Right ventricle myocardium inferior (tissue), 1 donor: ENCODE measurements at regions not wholly inside any gene's neighbourhood (a gene's known extent, or its start where the extent isn't known, plus 50 kb on each side); places are given as distances from the start of the nearest gene placed in this dataset.
A peak's percentile ranks its signal among the peaks of the same experiment; 100 is the strongest.

ENCODE experiments used
- ATAC-seq: fragments of 200-7000 bp; cut with Tn5 transposase; one replicate; pipeline ENCODE4 v1.9.1; 2020; ENCODE audit warnings: mild to moderate bottlenecking, moderate library complexity
- DNase-seq: peaks from one replicate; pipeline ENCODE4 v3.0.0; 2021; ENCODE audit errors: missing footprints
- intact Hi-C: fragments of 100-400 bp; cut with DNase I; formaldehyde crosslinking; loops from one replicate; pipeline ENCODE4 v1.11.0; 2022
- donor health status: DM: no; HTN: yes; CAD: no; lungs with severe emphysema.

DNA sequence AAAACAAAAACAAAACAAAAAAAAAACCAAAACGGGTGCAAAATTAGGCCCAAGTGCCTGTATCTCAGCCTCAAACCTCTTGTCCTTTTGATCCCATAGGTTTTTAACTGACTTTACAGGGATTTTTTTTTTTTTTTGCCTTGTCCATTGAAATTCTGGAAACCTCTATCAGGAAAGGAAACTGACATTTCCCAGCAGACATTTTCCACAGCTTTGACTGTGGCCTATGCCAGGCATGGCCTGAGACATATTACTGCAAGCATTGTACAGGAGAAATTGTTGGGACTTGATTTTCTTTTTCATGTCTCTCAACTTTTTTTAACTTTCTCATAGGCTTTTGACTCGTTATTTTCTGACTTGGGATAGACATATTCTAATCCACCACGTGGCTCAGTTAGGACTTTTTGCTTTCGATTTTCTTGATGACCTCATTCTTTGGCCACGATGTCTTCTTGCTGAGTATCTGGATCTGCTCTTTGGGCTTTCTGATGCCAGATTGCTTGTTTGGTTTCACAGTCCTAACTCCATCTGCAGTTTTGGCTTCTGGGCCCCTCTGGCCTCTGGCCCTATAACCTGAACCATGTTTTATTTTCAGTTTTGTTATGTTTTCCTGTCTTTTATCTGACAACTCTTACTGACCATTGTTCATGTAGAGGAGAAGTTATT, 336.1 kb upstream of the C11orf87 start:
- ATAC-seq (peak; percentile 94), DNase-seq (no peak)
- intact Hi-C loops = no loop called here

DNA sequence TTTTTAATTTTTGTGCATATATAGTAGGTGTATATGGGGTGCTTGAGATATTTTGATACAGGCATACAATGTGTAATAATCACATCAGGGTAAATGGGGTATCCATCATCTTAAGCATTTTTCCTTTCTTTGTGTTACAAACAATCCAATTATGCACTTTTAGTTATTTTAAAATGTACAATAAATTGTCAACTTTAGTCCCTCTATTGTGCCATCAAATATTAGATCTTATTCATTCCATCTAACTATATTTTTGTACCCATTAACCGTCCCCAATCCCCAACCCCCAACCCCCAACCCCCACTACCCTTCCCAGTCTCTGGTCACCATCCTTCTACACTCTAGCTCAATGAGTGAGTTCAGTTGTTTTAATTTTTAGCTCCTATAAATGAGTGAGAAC, 335.1 kb upstream of the C11orf87 start:
- intact Hi-C loops = no loop called here
- DNase-seq (no peak), ATAC-seq (no peak)

DNA sequence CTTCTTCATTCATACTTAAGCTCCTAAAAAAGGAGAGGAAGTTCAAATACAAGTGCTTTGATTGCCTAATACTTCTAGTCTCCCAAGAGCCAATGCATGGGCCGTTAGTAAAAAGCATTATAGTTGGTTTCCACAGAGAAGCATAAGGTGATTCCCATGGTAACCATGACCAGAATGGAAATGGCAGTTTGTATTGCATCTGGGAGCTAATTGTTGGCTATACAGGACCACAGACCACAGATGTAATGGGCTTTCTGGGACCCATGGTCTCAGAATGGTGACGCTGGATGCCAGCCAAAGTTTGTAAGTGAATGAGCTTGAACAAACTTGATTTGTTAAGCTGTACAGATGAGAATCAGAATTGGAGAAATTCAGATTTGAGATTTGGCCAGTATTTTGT, 333.9 kb upstream of the C11orf87 start:
- no peak for DNase-seq
- intact Hi-C loops = no loop called here
- ATAC-seq = no peak

DNA sequence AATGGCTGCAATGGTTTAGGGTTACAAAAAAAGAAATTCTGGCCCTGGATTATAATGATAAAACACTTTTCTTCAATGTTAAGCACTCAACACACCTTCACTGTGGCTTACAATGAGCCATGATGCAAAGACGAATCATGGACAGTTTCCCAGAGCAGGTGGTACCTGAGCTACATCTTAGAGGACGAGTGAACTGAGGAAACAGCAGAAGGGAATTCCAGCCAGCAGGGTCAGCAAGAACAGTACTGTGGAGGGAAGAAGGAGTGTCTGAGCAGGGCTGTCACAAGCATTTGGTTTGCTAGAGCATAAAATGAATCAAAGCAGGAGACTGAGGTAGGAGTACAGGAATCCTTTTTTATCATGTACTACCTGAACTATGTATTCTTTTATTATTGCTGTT, 332.8 kb upstream of the C11orf87 start:
- intact Hi-C loops = no loop called here

DNA sequence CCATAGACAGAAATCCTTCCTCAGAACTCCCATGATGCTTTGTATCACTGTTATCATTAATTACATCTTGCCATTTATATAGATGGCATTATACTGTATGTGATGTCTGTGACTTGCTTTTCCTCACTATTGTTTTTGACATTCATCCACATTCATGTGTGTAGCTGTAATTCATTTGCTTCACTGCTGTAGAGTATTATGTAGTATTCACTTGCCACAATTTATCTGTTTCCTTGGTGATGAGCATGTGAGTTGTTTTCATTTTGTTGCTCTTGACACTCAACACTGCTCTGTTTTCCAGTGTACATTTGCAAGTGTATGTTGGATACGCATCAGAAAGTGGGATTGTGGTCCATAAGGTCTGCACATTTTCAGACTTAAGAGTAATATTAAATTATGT, 328.6 kb upstream of the C11orf87 start:
- no peak for ATAC-seq
- intact Hi-C loops = no loop called here

More for the DNA sequence above, 332.8 kb upstream of the C11orf87 start:
- ATAC-seq = no peak
- DNase-seq = no peak

DNA sequence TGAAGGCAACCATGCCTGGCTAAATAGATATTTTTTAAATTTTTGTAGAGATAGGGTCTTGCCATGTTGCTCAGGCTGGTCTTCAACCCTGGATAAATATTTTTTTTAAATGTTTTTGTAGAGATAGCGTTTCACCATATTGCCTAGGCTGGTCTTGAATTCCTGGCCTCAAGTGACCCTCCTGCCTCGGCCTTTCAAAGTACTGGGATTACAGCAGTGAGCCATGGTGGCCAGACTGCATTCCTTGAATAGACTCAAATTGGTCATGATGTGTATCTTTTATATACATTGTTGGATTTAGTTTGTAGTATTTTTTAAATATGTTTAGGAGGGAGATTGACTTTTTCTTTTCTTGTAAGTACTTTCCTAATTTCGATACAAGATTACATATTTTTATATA, 325.7 kb upstream of the C11orf87 start:
- DNase-seq (no peak), ATAC-seq (no peak)
- intact Hi-C loops = no loop called here

More for the DNA sequence above, 328.6 kb upstream of the C11orf87 start:
- no peak for DNase-seq

DNA sequence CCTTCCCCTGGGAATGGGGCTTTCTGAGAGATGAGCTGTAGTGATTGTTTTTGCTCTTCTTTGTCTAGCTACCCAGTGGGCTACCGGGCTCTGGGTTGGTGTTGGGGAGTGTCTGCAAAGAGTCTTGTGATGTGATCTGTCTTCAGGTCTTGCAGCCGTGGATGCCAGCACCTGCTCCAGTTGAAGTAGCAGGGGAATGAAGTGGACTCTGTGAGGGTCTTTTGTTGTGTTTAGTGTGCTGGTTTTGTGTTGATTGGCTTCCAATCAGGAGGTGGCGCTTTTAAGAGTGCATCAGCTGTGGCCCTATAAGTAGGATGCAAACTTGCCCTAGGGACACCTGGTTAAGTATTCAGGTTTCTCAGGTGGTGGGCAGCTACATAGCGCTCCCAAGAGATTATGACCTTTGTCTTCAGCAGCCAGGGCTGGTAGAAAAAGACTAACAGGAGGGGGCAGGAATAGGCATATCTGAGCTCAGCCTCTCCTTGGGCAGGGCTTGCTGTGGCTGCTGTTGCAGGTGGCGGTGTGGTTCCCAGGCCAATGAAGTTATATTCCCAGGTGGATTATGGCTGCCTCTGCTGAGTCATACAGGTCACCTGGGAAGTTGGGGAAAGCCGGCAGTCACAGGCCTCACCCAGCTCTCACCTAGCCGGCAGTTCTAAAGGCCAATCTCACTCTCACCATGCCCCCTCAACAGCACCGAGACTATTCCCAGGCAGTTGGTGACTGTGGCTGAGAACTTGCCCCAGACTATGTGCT, 315.7 kb upstream of the C11orf87 start:
- intact Hi-C loops = no loop called here
- ATAC-seq = no peak
- no peak for DNase-seq

DNA sequence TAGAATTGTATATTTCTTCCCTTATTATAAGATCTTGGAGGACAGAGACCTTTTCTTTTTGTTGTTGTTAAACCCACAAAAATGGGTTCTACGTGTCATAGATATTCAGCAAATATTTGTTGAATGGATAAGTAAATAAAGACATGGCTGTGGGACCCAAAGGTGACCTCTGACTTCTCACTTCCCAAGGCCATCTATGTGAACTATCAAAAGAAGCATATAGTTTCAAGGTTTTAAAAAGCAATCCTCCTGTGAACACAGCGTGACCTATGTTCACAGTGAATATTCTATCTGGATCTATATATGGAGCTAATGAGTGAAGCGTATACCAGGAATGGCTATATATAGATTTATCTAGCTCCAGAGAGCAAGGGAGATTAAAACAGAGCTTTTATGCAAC, 312.8 kb upstream of the C11orf87 start:
- DNase-seq = no peak
- intact Hi-C loops = no loop called here
- ATAC-seq = no peak

DNA sequence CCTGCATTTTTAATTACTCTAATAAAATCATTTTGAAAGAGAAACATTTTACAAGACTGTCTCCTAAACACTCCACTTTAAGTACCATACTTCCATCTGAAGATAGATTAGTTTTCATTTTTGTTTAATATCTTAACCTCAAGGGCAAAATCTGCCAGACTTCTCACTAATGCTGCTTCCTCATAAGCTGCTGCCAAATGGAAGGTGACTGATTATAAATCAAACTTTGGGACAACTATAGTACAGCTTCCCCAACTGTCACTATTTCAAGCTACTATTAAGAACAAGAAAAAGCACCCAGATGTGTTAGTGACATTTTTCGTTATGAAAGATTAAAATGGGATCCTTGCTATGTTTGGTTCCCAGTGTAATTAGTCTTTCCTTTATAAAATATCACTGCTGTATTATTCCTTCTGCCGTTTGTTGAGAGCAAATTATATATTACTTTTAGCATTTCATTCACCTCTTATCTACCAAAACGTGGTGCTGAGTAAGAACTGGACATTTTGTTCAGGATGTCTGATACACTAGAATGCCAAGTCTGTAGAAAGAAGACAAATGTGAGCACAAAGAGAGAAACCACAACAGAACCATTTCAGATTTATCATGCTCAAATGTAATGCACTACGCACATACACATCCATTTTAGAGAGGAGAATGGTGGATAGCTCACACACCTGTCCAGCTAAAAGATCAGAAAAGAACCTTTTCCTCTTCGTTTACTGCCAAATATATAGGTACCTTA, 312.2 kb upstream of the C11orf87 start:
- intact Hi-C loops = no loop called here
- ATAC-seq (no peak), DNase-seq (no peak)

DNA sequence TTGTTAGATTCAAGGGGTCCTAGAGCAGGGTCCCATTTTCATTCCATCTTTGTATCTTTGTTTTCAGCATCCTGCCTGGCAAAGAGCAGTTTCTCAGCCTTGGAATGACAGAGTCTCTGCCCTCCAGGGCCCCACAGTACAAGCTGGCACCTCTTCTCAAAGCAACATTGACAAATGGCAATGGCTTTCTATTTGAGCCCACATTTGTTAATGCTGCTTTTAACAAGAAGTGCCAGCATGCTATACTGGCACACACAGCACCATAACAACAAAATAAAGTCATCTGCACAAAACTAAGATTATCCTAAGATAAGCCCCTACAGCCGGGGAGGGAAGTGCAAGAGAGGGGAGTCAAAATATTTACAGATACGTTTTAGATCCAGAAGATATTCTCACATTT, 309.7 kb upstream of the C11orf87 start:
- no peak for DNase-seq
- intact Hi-C loops = no loop called here
- ATAC-seq = no peak

DNA sequence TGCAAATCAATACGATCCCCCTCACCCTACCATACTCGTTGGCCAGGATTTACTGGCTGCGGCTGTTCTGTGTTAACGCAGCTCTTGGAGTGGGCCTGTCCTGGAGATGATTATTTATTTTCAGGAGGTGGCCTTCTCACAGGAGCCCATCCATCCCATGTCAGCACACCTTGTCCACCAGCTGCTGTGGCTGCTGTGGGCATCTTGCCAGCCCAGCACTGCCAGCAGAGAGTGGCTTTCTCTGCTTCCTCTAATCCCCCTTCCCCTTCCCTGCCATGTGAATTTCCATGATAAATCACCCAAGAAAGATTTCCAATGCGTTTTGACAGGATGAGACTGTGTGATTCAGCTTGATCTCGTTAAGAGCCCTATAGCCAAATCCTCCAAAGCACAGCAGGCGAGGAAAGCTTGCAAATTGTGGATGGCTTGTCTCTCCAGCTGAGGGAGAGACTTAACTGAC, 309.1 kb upstream of the C11orf87 start:
- ATAC-seq = no peak
- intact Hi-C loops = no loop called here
- no peak for DNase-seq

DNA sequence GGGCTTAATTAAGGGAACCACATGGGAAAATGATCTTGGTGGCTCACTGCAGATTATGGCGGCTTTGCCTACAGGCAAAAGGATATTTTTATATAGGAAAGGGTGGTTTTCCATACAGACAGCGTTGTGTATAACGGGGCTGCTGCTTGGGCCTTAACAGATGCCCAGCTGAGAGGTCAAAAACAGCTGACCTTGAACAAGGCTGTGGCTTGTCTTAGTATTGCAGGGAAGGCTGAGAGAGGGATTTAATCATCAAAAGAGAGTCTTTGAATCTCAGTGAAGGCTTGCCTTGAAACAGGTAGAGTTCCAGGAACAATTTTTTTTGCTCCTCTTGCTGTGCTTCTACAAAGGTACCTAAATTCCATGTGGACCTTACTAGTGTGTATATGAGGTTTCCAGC, 301.6 kb upstream of the C11orf87 start:
- DNase-seq (no peak), ATAC-seq (no peak)
- intact Hi-C loops = loop anchor here (5.0 kb wide), 2 partner anchors 48 to 148 kb away; no protein-coding TSS in a partner anchor

DNA sequence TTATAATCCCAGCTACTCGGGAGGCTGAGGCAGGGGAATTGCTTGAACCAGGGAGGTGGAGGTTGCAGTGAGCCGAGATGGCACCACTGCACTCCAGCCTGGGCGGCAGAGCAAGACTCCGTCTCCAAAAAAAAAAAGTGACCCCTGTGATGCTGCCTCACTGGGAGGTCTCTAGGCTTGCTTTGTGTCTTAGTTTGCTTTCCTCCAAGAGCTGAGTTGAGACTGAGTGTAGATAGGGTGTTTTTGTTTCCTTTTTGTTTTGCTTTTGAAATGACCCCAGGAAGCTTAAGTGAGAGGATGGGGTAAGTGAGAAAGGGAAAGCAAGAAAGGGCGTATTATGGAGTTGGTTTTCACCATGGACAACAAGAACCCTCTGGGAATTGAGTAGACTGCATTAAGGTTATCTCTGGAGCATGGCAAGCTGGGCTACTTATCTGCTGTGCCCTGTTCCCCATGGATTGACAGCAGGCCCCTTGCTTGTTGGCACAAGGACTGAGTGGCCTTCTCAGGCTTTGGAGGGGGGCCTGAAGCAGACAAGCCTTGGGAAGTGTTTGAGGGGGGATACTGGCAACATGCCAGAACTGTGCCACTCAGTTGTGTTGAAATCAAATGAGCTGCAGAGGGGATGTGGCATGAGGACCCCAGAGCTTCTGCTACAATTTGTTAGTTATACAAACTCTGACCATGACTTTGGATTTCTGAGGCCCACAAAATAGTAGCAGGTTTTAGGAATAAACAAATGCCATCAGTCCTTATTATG, 300.6 kb upstream of the C11orf87 start:
- DNase-seq (peak; percentile 21), ATAC-seq (no peak)
- intact Hi-C loops = loop anchor here (5.0 kb wide), 2 partner anchors 49 to 149 kb away; no protein-coding TSS in a partner anchor

DNA sequence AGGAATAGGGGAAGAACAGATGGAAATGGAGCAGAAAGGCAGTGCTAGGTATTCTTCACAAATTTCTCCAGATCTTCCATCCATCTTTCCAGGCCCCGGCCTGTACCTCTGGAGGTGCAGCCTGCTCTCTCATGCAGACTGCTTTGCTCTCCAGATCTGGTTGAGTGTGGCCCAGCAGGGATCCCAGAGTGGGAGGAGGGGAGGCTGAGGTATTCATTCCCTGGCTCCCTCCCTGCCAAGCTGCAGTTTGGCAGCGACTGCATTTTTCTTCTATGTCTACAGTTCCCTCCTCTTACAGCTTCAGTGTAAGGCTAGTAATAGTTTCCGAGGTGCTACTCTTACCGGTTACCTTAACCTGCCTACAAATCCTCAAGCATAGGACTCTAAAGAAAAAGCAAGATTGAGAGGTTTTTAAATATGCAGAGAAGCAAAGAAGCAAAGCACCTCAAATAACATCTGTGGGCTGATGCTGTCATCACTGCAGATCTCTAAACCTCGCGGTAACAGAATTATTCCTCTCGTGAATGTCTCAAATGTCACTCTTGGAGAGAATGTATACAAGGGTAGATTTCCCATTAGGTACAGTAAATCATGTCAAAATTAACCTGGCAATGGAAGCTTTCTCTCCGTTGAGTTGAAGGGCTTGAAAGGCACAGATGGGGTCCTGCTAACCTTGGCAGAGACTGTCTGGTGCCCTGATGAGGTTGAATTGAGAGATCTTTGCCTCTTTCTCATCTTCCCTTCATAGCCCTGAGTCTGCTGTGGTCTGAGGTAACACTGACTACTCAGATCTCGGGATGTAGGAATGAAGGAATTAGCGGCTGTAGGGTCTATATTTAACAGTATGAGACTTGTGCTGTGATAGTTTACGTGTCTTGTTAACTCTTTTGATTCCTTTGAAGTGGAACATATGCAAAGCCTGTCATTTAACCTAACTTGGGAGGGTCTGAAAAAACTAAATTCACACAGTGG, 297.9 kb upstream of the C11orf87 start:
- intact Hi-C loops = loop anchor here (5.0 kb wide), 2 partner anchors 52 to 152 kb away; no protein-coding TSS in a partner anchor
- ATAC-seq (peak; percentile 94), DNase-seq (peak; percentile 70)

DNA sequence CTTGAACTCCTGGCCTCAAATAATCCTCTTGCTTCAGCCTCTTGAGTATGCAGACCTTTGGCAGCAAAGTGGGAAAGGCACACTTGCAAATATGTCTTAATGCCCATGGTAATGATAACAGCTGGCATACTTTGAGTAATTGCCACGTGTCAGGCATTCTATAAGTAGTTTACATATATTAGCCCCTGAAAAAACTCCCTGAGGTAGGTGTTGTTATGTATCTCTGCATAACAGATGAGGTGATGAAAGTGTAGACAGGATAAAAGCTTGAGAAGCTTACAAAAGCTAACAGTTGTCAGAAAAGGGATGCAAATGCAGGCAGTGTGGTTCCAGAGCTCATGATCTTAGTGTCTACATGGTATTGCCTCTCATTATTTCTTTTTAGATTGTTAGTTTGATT, 291.1 kb upstream of the C11orf87 start:
- intact Hi-C loops = no loop called here
- ATAC-seq = no peak

DNA sequence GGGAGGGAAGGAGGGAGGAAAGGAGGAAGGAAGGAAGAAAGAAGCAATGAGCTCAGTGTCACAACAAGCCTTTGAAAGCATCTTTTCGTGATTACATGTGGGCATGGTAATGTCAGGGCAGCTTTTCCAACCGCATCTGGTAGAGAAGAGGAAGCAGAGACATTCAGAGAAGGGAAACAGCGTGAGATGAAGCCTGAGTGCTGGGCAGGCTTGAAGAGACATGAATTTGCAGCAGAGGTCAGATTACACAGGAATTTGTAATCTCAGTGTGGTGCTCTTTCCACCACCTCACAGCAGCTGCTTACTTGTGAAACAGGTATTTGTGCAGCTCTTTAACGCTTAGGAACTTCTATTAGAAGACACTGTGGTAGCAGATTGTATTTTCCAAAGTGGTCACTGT, 289.5 kb upstream of the C11orf87 start:
- no peak for ATAC-seq
- DNase-seq = no peak
- intact Hi-C loops = no loop called here

More for the DNA sequence above, 291.1 kb upstream of the C11orf87 start:
- DNase-seq = no peak

DNA sequence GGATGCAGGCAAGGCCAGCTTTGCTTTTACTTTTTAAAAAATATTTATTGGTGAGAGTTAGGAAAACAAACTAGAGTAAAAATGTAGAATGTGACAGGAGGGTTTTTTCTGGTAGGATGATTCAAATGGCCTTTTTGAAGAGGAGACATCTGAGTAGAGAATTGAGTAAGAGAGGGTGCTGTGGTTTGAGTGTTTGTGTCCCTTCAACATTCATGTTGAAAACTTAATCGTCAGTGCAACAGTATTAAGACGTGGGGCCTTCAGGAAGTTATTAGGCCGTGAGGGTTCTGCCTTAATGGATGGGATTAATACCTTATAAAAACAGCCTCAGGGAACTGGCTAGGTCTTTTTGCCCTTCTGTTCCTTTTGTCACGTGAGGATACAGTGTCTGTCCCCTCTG, 288.8 kb upstream of the C11orf87 start:
- DNase-seq (no peak), ATAC-seq (no peak)
- intact Hi-C loops = no loop called here

DNA sequence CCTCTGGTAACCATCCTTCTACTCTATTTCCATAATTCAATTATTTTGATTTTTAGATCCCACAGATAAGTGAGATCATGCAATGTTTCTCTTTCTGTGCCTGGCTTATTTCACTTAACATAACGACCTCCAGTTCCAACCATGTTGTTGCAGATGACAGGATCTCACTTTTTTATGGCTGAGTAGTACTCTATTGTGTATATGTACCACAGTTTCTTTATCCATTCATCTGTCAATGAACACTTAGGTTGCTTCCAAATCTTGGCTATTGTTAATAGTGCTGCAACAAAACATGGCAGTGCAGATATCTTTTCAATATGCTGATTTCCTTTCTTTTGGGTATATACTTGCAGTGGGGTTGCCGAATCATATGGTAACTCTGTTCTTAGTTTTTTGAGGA, 286.4 kb upstream of the C11orf87 start:
- intact Hi-C loops = no loop called here
- no peak for ATAC-seq
- no peak for DNase-seq
